ENCODE measurements at regions not wholly inside any gene's neighbourhood (a gene's known extent, or its start where the extent isn't known, plus 50 kb on each side); places are given as distances from the start of the nearest gene placed in this dataset.

DNA sequence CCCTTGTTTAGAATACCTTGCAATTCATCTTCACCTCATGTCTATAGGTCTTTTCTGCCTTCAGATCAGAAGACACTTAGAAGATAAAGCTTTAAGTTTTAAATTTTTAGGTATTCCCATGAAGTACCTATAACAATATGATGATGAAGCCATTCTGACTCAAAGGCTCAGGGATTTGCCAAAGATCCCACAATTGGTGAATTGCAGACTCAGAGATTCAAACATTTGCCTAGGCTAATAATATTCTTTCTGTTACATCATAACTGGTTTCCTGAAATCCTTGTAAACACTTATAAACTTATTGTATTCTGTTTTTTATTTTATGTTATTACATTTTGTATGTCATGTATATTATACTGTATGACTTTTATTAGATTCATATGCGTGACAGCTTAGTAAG is 62.8 kb upstream of the ZFAND5 start:
- no peak for ATAC-seq
- intact Hi-C loops (cut with DNase I): loop anchor here in 1 of 10 donors (10.0 kb wide), 1 partner anchor 77 kb away; no protein-coding TSS in a partner anchor
- Histone ChIP-seq H3K27me3 (no peaks in the 10 kb centered on the region), H3K9me3 (no peaks in the 10 kb centered on the region), H3K4me1 (peaks cover 0 to 23% (median 0%) of the 10 kb centered on the region in 12 donors), H3K27ac (no peak overlapping the region), H3K36me3 (no peaks in the 10 kb centered on the region), H3K4me3 (no peak overlapping the region)
- DNase-seq: no peak
- WGBS, 4 donors: 89 to 97% (median 94%) methylated on average over 1 of the region's 1 CpG
- no peak for TF ChIP-seq POLR2A (IDR thresholded peaks at IDR 0.05)
- TF ChIP-seq, protein P1, sequence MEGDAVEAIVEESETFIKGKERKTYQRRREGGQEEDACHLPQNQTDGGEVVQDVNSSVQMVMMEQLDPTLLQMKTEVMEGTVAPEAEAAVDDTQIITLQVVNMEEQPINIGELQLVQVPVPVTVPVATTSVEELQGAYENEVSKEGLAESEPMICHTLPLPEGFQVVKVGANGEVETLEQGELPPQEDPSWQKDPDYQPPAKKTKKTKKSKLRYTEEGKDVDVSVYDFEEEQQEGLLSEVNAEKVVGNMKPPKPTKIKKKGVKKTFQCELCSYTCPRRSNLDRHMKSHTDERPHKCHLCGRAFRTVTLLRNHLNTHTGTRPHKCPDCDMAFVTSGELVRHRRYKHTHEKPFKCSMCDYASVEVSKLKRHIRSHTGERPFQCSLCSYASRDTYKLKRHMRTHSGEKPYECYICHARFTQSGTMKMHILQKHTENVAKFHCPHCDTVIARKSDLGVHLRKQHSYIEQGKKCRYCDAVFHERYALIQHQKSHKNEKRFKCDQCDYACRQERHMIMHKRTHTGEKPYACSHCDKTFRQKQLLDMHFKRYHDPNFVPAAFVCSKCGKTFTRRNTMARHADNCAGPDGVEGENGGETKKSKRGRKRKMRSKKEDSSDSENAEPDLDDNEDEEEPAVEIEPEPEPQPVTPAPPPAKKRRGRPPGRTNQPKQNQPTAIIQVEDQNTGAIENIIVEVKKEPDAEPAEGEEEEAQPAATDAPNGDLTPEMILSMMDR (IDR thresholded peaks at IDR 0.05): no peak

DNA sequence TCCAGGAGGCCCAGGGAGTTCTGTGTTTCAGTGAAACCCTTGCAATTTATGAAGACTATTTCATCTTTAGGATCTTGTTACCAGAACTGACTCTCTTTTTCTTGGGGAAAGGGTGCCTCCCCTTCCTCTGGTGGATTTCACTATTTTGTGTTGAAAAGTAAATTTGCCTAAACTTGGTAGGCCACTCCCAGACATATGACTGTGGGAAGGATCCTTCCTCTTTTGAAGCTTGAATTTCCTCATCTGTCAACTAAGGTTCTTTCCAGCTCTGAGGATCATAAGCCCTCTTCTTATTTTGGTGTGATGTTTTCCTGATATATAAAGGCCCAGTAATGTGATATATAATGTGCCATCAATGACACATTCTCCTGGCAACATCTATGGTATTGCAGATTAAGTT is 59.1 kb upstream of the ZFAND5 start:
- no peaks in the 10 kb centered on the region for H3K27me3 ChIP-seq
- peaks cover 0 to 23% (median 0%) of the 10 kb centered on the region in 12 donors for H3K4me1 ChIP-seq
- no peaks in the 10 kb centered on the region for H3K9me3 ChIP-seq
- peak in 1 of 4 donors; percentile 57 for ATAC-seq
- intact Hi-C loops (cut with DNase I): loop anchor here in 1 of 10 donors (10.0 kb wide), 1 partner anchor 81 kb away; no protein-coding TSS in a partner anchor
- no peaks in the 10 kb centered on the region for H3K36me3 ChIP-seq
- TF ChIP-seq, protein P1 (IDR thresholded peaks at IDR 0.05): no peak
- no peak for TF ChIP-seq POLR2A (IDR thresholded peaks at IDR 0.05)
- DNase-seq: no peak
- H3K4me3 ChIP-seq: no peak overlapping the region
- H3K27ac ChIP-seq: peak overlapping the region in 2 of 12 donors; percentile 17 to 91

DNA sequence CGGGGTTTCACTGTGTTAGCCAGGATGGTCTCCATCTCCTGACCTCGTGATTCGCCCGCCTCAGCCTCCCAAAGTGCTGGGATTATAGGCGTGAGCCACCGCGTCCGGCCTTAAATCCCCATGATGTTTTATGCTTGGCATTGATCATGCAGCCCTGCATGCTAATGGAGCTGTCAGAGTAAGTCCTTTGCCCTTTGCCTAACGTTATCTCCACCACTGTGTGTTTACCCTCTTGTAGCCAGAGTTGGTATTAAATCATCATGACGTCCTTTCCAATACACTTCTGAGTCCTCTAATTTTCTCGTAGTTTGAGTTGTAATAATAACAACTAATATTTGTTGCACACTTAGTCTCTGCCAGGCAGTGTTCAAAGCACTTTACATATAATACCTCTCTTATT is 57.2 kb upstream of the ZFAND5 start:
- ATAC-seq (no peak), DNase-seq (no peak)
- no peaks in the 10 kb centered on the region for H3K27me3 ChIP-seq
- 87 to 95% (median 93%) methylated on average over 9 to 11 of the region's 11 CpGs for WGBS, 4 donors
- H3K36me3 ChIP-seq: no peaks in the 10 kb centered on the region
- H3K4me3 ChIP-seq: no peak overlapping the region
- no peaks in the 10 kb centered on the region for H3K9me3 ChIP-seq
- H3K27ac ChIP-seq: no peak overlapping the region
- intact Hi-C loops (cut with DNase I): loop anchor here in 1 of 10 donors (10.0 kb wide), 1 partner anchor 83 kb away; no protein-coding TSS in a partner anchor
- H3K4me1 ChIP-seq: peaks cover 0 to 12% (median 0%) of the 10 kb centered on the region in 12 donors
- TF ChIP-seq POLR2A (IDR thresholded peaks at IDR 0.05): no peak
- TF ChIP-seq, protein P1 (IDR thresholded peaks at IDR 0.05): no peak

DNA sequence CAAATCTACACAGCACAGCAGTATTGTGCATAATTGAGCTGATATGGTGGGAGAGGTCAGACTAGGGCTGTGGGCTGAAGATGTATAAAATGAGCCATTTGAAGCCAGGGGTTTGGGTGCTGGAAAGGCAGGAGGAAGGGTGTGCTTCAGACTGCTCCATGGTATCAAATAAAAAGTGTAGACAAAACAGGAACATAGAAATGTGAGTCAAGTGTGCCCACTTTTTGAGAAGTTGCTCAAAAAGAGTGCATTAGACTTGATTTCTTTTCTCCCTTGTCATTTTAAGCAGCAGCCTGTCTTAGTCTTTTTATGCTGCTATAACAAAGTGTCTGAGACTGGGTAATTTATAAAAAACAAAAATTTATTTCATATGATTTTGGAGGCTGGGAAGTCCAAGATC is 55.8 kb upstream of the ZFAND5 start:
- ATAC-seq (no peak), DNase-seq (no peak)
- H3K27me3 ChIP-seq: no peaks in the 10 kb centered on the region
- H3K9me3 ChIP-seq: no peaks in the 10 kb centered on the region
- no peak overlapping the region for H3K4me3 ChIP-seq
- no peak for TF ChIP-seq POLR2A (IDR thresholded peaks at IDR 0.05)
- TF ChIP-seq, protein P1 (IDR thresholded peaks at IDR 0.05): no peak
- peak overlapping the region in 1 of 12 donors; percentile 35 for H3K27ac ChIP-seq
- no peaks in the 10 kb centered on the region for H3K36me3 ChIP-seq
- intact Hi-C loops (cut with DNase I): loop anchor here in 1 of 10 donors (10.0 kb wide), 1 partner anchor 84 kb away; no protein-coding TSS in a partner anchor
- peaks cover 0 to 12% (median 0%) of the 10 kb centered on the region in 12 donors for H3K4me1 ChIP-seq
